Right lobe of liver (tissue), 4 donors: ENCODE measurements at regions not wholly inside any gene's neighbourhood (a gene's known extent, or its start where the extent isn't known, plus 50 kb on each side); places are given as distances from the start of the nearest gene placed in this dataset.

Experiments
- POLR2A ChIP-seq: fragments of 450-650 bp; IDR thresholded peaks from one replicate; pipeline ENCODE4 v1.6.1; 2017; ENCODE audit warnings: antibody characterized with exemption, mild to moderate bottlenecking
- TF ChIP-seq, protein P1 (sequence below), 4 donors: fragments of 200-600 bp in 3 of 4; fragments of 450-650 bp in 1 of 4; IDR thresholded peaks; one replicate each; pipeline versions ENCODE4 v1.5.1 to v1.8.0; 2016 to 2022; ENCODE audit warnings: antibody characterized with exemption in 4 of 4, mild to moderate bottlenecking in 2 of 4
- donor health status: DM: no; HTN: no; CAD: no.
- donor health status: DM: no; HTN: no; CAD: no.
- donor health status: DM: no; HTN: yes; CAD: no.

DNA sequence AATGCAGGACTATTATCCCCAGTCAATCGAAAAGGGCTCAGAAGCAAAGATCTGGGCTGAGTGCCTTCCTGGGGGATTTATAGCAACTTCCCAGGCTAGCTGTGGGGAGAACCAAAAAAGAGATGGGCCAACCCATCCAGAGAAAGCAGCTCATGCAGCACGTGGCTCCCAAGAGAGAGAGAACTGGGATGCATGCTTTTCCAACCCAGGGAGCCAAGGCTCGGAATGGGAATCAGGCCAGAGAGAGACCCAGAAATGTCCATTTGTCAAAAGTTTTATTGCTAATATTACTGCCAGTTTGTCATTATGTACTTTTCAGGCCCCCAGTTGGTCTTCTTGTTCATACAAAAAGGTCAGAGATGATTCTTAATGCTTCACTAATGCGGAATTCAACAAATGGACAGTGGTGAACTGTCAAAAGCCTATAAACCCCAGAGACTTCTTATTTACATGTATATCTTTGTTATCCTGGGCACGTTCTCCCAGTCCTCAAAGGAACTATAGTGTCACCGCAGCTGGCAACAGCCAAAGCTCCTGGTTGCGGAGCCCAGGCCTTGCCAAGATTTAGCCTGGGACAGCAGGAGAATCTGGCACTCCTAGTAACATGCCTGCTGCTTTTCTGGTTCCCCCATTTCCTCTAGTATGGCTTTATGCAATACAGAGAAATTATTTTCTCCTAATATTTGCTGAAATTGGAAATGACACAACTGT lies 139.1 kb upstream of the POU3F2 start:
- TF ChIP-seq, protein P1, sequence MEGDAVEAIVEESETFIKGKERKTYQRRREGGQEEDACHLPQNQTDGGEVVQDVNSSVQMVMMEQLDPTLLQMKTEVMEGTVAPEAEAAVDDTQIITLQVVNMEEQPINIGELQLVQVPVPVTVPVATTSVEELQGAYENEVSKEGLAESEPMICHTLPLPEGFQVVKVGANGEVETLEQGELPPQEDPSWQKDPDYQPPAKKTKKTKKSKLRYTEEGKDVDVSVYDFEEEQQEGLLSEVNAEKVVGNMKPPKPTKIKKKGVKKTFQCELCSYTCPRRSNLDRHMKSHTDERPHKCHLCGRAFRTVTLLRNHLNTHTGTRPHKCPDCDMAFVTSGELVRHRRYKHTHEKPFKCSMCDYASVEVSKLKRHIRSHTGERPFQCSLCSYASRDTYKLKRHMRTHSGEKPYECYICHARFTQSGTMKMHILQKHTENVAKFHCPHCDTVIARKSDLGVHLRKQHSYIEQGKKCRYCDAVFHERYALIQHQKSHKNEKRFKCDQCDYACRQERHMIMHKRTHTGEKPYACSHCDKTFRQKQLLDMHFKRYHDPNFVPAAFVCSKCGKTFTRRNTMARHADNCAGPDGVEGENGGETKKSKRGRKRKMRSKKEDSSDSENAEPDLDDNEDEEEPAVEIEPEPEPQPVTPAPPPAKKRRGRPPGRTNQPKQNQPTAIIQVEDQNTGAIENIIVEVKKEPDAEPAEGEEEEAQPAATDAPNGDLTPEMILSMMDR (IDR thresholded peaks at IDR 0.05): no peak
- TF ChIP-seq POLR2A: no peak
